ENCODE measurements at regions not wholly inside any gene's neighbourhood (a gene's known extent, or its start where the extent isn't known, plus 50 kb on each side); places are given as distances from the start of the nearest gene placed in this dataset.

DNA sequence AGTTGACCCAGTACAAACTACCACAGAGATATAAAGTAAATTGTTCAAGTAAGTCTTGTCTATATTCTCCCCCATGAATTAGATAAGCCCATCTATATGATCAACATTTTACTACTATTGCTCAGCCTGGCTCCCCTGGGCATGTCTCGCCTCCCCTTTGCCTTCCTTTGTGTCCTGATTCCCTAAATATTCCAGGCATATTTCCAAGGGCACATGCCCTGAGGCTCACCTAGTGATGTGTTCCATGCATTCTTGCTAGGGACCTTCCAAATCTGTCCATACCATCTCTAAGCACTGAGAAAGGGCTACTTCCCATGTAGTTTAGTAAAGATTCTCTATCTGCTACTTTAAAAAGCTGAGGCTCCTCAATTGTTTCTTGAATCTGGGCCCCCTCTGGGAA is 163.1 kb upstream of the ADRA1D start:
- no peaks in the 10 kb centered on the region for H3K9me3 ChIP-seq (ENCODE audit: control insufficient read depth in 3 of 3, low read length in 3 of 3)
- H3K27me3 ChIP-seq (ENCODE audit: control insufficient read depth in 3 of 3, insufficient read depth in 3 of 3, low read length in 3 of 3) = no peaks in the 10 kb centered on the region
- no peak overlapping the region for H3K9ac ChIP-seq (ENCODE audit: low read depth in 1 of 3, low read length in 3 of 3)
- no peak overlapping the region for H3K4me3 ChIP-seq (ENCODE audit: low read length in 3 of 3)
- no peaks in the 10 kb centered on the region for H3K36me3 ChIP-seq (ENCODE audit: control insufficient read depth in 3 of 3, insufficient read depth in 3 of 3, low read length in 3 of 3)
- H3K4me1 ChIP-seq (ENCODE audit: control insufficient read depth in 3 of 3, insufficient read depth in 3 of 3, low read length in 3 of 3) = no peaks in the 10 kb centered on the region
- no peak overlapping the region for H3K27ac ChIP-seq (ENCODE audit: low read depth, low read length)

- H3K27me3 ChIP-seq (ENCODE audit: control insufficient read depth in 3 of 3, insufficient read depth in 3 of 3, low read length in 3 of 3) = no peaks in the 10 kb centered on the region
- no peak overlapping the region for H3K4me3 ChIP-seq (ENCODE audit: low read length in 3 of 3)
- H3K27ac ChIP-seq (ENCODE audit: low read depth, low read length) = no peak overlapping the region
- H3K4me1 ChIP-seq (ENCODE audit: control insufficient read depth in 3 of 3, insufficient read depth in 3 of 3, low read length in 3 of 3) = no peaks in the 10 kb centered on the region
- no peaks in the 10 kb centered on the region for H3K9me3 ChIP-seq (ENCODE audit: control insufficient read depth in 3 of 3, low read length in 3 of 3)
- no peaks in the 10 kb centered on the region for H3K36me3 ChIP-seq (ENCODE audit: control insufficient read depth in 3 of 3, insufficient read depth in 3 of 3, low read length in 3 of 3)
- H3K9ac ChIP-seq (ENCODE audit: low read depth in 1 of 3, low read length in 3 of 3) = no peak overlapping the region
Measured at GRCh38 chr20:4411744-4412143, 162.7 kb upstream of the ADRA1D start.

GRCh38 chr20:4406627-4407026 is 157.5 kb upstream of the ADRA1D start:
- H3K4me1 ChIP-seq (ENCODE audit: control insufficient read depth in 3 of 3, insufficient read depth in 3 of 3, low read length in 3 of 3) = no peaks in the 10 kb centered on the region
- no peak overlapping the region for H3K9ac ChIP-seq (ENCODE audit: low read depth in 1 of 3, low read length in 3 of 3)
- no peaks in the 10 kb centered on the region for H3K9me3 ChIP-seq (ENCODE audit: control insufficient read depth in 3 of 3, low read length in 3 of 3)
- no peaks in the 10 kb centered on the region for H3K36me3 ChIP-seq (ENCODE audit: control insufficient read depth in 3 of 3, insufficient read depth in 3 of 3, low read length in 3 of 3)
- H3K4me3 ChIP-seq (ENCODE audit: low read length in 3 of 3) = no peak overlapping the region
- no peak overlapping the region for H3K27ac ChIP-seq (ENCODE audit: low read depth, low read length)
- H3K27me3 ChIP-seq (ENCODE audit: control insufficient read depth in 3 of 3, insufficient read depth in 3 of 3, low read length in 3 of 3) = peaks cover 0 to 6% (median 0%) of the 10 kb centered on the region in 3 donors

- H3K4me1 ChIP-seq (ENCODE audit: control insufficient read depth in 3 of 3, insufficient read depth in 3 of 3, low read length in 3 of 3) = no peaks in the 10 kb centered on the region
- no peak overlapping the region for H3K27ac ChIP-seq (ENCODE audit: low read depth, low read length)
- no peak overlapping the region for H3K9ac ChIP-seq (ENCODE audit: low read depth in 1 of 3, low read length in 3 of 3)
- H3K9me3 ChIP-seq (ENCODE audit: control insufficient read depth in 3 of 3, low read length in 3 of 3) = peaks cover 0 to 3% (median 3%) of the 10 kb centered on the region in 3 donors
- H3K4me3 ChIP-seq (ENCODE audit: low read length in 3 of 3) = no peak overlapping the region
- H3K27me3 ChIP-seq (ENCODE audit: control insufficient read depth in 3 of 3, insufficient read depth in 3 of 3, low read length in 3 of 3) = peaks cover 0 to 6% (median 0%) of the 10 kb centered on the region in 3 donors
- H3K36me3 ChIP-seq (ENCODE audit: control insufficient read depth in 3 of 3, insufficient read depth in 3 of 3, low read length in 3 of 3) = no peaks in the 10 kb centered on the region
Measured at GRCh38 chr20:4401601-4402000, 152.5 kb upstream of the ADRA1D start.

- Histone ChIP-seq H3K27me3 (ENCODE audit: control insufficient read depth in 3 of 3, insufficient read depth in 3 of 3, low read length in 3 of 3) (peaks cover 0 to 3% (median 0%) of the 10 kb centered on the region in 3 donors), H3K36me3 (ENCODE audit: control insufficient read depth in 3 of 3, insufficient read depth in 3 of 3, low read length in 3 of 3) (no peaks in the 10 kb centered on the region), H3K4me3 (ENCODE audit: low read length in 3 of 3) (no peak overlapping the region), H3K4me1 (ENCODE audit: control insufficient read depth in 3 of 3, insufficient read depth in 3 of 3, low read length in 3 of 3) (no peaks in the 10 kb centered on the region), H3K9ac (ENCODE audit: low read depth in 1 of 3, low read length in 3 of 3) (no peak overlapping the region), H3K9me3 (ENCODE audit: control insufficient read depth in 3 of 3, low read length in 3 of 3) (peaks cover 0 to 3% (median 0%) of the 10 kb centered on the region in 3 donors), H3K27ac (ENCODE audit: low read depth, low read length) (no peak overlapping the region)
Measured at GRCh38 chr20:4384961-4385360, 135.9 kb upstream of the ADRA1D start.

GRCh38 chr20:4383961-4384360 is 134.9 kb upstream of the ADRA1D start:
- H3K4me1 ChIP-seq (ENCODE audit: control insufficient read depth in 3 of 3, insufficient read depth in 3 of 3, low read length in 3 of 3) = no peaks in the 10 kb centered on the region
- H3K9me3 ChIP-seq (ENCODE audit: control insufficient read depth in 3 of 3, low read length in 3 of 3) = peaks cover 0 to 3% (median 0%) of the 10 kb centered on the region in 3 donors
- H3K27ac ChIP-seq (ENCODE audit: low read depth, low read length) = no peak overlapping the region
- H3K9ac ChIP-seq (ENCODE audit: low read depth in 1 of 3, low read length in 3 of 3) = no peak overlapping the region
- H3K36me3 ChIP-seq (ENCODE audit: control insufficient read depth in 3 of 3, insufficient read depth in 3 of 3, low read length in 3 of 3) = no peaks in the 10 kb centered on the region
- H3K4me3 ChIP-seq (ENCODE audit: low read length in 3 of 3) = no peak overlapping the region
- peaks cover 0 to 3% (median 0%) of the 10 kb centered on the region in 3 donors for H3K27me3 ChIP-seq (ENCODE audit: control insufficient read depth in 3 of 3, insufficient read depth in 3 of 3, low read length in 3 of 3)

GRCh38 chr20:4375881-4376280 is 126.8 kb upstream of the ADRA1D start:
- peaks cover 0 to 3% (median 0%) of the 10 kb centered on the region in 3 donors for H3K27me3 ChIP-seq (ENCODE audit: control insufficient read depth in 3 of 3, insufficient read depth in 3 of 3, low read length in 3 of 3)
- H3K9me3 ChIP-seq (ENCODE audit: control insufficient read depth in 3 of 3, low read length in 3 of 3) = no peaks in the 10 kb centered on the region
- no peak overlapping the region for H3K27ac ChIP-seq (ENCODE audit: low read depth, low read length)
- no peaks in the 10 kb centered on the region for H3K36me3 ChIP-seq (ENCODE audit: control insufficient read depth in 3 of 3, insufficient read depth in 3 of 3, low read length in 3 of 3)
- no peak overlapping the region for H3K9ac ChIP-seq (ENCODE audit: low read depth in 1 of 3, low read length in 3 of 3)
- H3K4me1 ChIP-seq (ENCODE audit: control insufficient read depth in 3 of 3, insufficient read depth in 3 of 3, low read length in 3 of 3) = no peaks in the 10 kb centered on the region
- no peak overlapping the region for H3K4me3 ChIP-seq (ENCODE audit: low read length in 3 of 3)

DNA sequence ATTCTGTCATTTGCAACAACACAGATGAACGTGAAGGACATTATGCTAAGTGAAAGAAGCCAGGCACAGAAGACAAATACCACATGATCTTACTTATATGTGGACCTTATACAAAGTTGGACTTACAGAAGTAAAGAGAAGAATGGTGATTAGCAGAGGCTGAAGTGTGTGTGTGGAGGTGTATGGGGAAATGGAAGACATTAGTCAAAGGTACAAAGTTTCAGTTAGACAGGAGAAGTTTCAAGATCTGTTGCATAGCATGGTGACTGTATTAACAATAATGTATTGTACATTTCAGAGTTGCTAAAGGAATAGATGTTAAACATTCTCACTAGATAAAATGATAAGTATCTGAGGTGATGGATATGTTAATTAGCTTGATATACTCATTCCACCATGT is 124.4 kb upstream of the ADRA1D start:
- Histone ChIP-seq H3K27me3 (ENCODE audit: control insufficient read depth in 3 of 3, insufficient read depth in 3 of 3, low read length in 3 of 3) (peaks cover 0 to 3% (median 0%) of the 10 kb centered on the region in 3 donors), H3K4me1 (ENCODE audit: control insufficient read depth in 3 of 3, insufficient read depth in 3 of 3, low read length in 3 of 3) (no peaks in the 10 kb centered on the region), H3K36me3 (ENCODE audit: control insufficient read depth in 3 of 3, insufficient read depth in 3 of 3, low read length in 3 of 3) (no peaks in the 10 kb centered on the region), H3K4me3 (ENCODE audit: low read length in 3 of 3) (no peak overlapping the region), H3K9me3 (ENCODE audit: control insufficient read depth in 3 of 3, low read length in 3 of 3) (no peaks in the 10 kb centered on the region), H3K9ac (ENCODE audit: low read depth in 1 of 3, low read length in 3 of 3) (no peak overlapping the region), H3K27ac (ENCODE audit: low read depth, low read length) (no peak overlapping the region)

DNA sequence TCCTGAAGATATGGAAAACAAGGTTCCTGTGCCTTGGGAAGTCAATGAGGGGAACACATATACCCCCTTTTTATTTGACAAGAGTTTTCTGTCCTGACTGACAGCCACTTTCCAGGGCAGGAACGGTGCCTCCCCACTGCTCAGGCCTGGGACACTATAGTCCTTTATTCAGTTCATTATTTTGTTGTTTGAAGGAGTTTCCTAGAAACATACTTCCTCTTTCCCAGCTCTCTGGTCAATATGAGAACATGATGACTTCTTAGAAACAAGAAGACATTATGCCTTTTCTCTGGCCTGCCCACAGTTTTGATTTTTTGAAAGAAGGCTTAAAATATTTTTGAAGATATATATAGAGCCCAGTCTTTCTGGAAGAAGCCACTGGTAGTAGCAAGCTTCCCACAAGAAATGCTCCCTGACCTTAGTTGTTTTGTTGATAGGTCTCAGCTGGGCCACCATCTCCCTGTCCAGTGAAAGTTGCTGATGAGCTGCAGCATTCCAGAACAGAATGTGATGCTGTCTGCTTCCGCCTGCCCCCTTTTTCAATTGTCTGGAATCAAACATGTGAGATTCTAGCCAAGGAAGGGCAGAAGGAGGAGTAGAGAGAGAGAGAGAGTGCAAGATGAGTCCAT is 122.7 kb upstream of the ADRA1D start:
- Histone ChIP-seq H3K36me3 (ENCODE audit: control insufficient read depth in 3 of 3, insufficient read depth in 3 of 3, low read length in 3 of 3) (no peaks in the 10 kb centered on the region), H3K4me1 (ENCODE audit: control insufficient read depth in 3 of 3, insufficient read depth in 3 of 3, low read length in 3 of 3) (no peaks in the 10 kb centered on the region), H3K27me3 (ENCODE audit: control insufficient read depth in 3 of 3, insufficient read depth in 3 of 3, low read length in 3 of 3) (peaks cover 0 to 3% (median 0%) of the 10 kb centered on the region in 3 donors), H3K9ac (ENCODE audit: low read depth in 1 of 3, low read length in 3 of 3) (no peak overlapping the region), H3K4me3 (ENCODE audit: low read length in 3 of 3) (no peak overlapping the region), H3K27ac (ENCODE audit: low read depth, low read length) (no peak overlapping the region), H3K9me3 (ENCODE audit: control insufficient read depth in 3 of 3, low read length in 3 of 3) (no peaks in the 10 kb centered on the region)

- Histone ChIP-seq H3K4me1 (ENCODE audit: control insufficient read depth in 3 of 3, insufficient read depth in 3 of 3, low read length in 3 of 3) (no peaks in the 10 kb centered on the region), H3K27ac (ENCODE audit: low read depth, low read length) (no peak overlapping the region), H3K27me3 (ENCODE audit: control insufficient read depth in 3 of 3, insufficient read depth in 3 of 3, low read length in 3 of 3) (peaks cover 0 to 3% (median 0%) of the 10 kb centered on the region in 3 donors), H3K36me3 (ENCODE audit: control insufficient read depth in 3 of 3, insufficient read depth in 3 of 3, low read length in 3 of 3) (no peaks in the 10 kb centered on the region), H3K9me3 (ENCODE audit: control insufficient read depth in 3 of 3, low read length in 3 of 3) (no peaks in the 10 kb centered on the region), H3K4me3 (ENCODE audit: low read length in 3 of 3) (no peak overlapping the region), H3K9ac (ENCODE audit: low read depth in 1 of 3, low read length in 3 of 3) (no peak overlapping the region)
Measured at GRCh38 chr20:4370851-4371250, 121.8 kb upstream of the ADRA1D start.
